ENCODE measurements at regions not wholly inside any gene's neighbourhood (a gene's known extent, or its start where the extent isn't known, plus 50 kb on each side); places are given as distances from the start of the nearest gene placed in this dataset.

- TF ChIP-seq ZNF532 (CRISPR knock-in tag; IDR thresholded peaks at IDR 0.05; ENCODE audit: borderline replicate concordance), result no peak
These were observed 298.0 kb downstream of the TRIB2 start (continued) for GRCh38 chr2:13014783-13015182.

DNA sequence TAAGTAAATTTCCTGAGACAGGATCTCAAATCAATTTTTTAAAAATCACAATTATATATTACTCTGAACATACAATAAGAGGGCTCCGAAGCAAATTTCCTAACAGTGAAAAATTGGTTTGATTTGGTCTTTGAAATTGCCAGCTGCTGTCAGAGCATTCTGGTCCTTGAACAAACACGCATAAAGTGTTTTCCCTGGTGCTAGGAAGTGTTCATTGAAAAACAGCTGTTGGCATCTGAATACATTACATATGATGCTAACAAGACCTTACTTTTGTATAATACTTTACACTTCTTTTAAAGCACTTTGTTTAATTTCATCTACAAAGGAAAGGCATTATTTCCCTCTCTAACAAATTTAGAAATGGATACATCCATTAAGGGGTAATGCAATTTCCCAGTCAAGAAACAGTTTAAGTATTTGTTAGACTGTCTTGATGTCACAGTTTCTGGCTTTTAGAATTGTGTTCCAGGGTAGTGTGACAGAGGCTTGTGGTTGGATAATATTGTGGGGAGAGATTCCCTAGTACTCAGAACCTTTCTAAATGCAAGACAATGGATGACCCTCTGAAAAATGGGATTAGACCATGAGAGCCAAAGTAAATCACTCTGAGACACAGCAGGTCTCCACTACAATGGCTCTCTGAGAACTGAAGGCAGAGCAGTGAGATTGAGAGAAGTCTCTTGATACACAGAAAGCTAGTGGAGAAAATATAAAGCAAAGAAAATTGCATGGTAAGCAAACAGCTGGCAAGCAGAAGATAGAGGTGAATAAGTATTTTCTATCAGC lies 299.0 kb downstream of the TRIB2 start:
- DNase-seq (ENCODE audit: low spot score) (no peak), ATAC-seq (no peak)
- H3K9me3 Mint-ChIP-seq, result no peaks in the 10 kb centered on the region
- TF ChIP-seq NFYB (CRISPR knock-in tag; conservative IDR thresholded peaks at IDR 0.05; ENCODE audit: low read depth) (no peak), ZNF512 (CRISPR knock-in tag; IDR thresholded peaks at IDR 0.05; ENCODE audit: borderline replicate concordance) (no peak)
- POLR2A ChIA-PET, result no interaction called here
- H3K27me3 Mint-ChIP-seq (ENCODE audit: low read depth), result no peaks in the 10 kb centered on the region
- CTCF ChIA-PET, result interaction anchor here (1.0 kb wide), 1 partner anchor 9 kb away, joined by 4 read pairs; no protein-coding TSS in a partner anchor
- no peak overlapping the region for H3K4me3 Mint-ChIP-seq
- H3K36me3 Mint-ChIP-seq, result no peaks in the 10 kb centered on the region
- H3K27ac Mint-ChIP-seq, result peak overlapping the region; percentile 57; the same call in 1 of the 2 replicates
- H3K4me1 Mint-ChIP-seq, result peaks cover 12% of the 10 kb centered on the region

GRCh38 chr2:13018490-13018889 lies 301.8 kb downstream of the TRIB2 start:
- TF ChIP-seq, protein P1, sequence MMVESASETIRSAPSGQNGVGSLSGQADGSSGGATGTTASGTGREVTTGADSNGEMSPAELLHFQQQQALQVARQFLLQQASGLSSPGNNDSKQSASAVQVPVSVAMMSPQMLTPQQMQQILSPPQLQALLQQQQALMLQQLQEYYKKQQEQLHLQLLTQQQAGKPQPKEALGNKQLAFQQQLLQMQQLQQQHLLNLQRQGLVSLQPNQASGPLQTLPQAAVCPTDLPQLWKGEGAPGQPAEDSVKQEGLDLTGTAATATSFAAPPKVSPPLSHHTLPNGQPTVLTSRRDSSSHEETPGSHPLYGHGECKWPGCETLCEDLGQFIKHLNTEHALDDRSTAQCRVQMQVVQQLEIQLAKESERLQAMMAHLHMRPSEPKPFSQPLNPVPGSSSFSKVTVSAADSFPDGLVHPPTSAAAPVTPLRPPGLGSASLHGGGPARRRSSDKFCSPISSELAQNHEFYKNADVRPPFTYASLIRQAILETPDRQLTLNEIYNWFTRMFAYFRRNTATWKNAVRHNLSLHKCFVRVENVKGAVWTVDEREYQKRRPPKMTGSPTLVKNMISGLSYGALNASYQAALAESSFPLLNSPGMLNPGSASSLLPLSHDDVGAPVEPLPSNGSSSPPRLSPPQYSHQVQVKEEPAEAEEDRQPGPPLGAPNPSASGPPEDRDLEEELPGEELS (CRISPR knock-in tag; IDR thresholded peaks at IDR 0.05), result no peak
- TF ChIP-seq ZNF396 (CRISPR knock-in tag; IDR thresholded peaks at IDR 0.05; ENCODE audit: borderline replicate concordance) (no peak), TEAD1 (CRISPR knock-in tag; IDR thresholded peaks at IDR 0.05) (no peak)
- TF ChIP-seq, protein P2, sequence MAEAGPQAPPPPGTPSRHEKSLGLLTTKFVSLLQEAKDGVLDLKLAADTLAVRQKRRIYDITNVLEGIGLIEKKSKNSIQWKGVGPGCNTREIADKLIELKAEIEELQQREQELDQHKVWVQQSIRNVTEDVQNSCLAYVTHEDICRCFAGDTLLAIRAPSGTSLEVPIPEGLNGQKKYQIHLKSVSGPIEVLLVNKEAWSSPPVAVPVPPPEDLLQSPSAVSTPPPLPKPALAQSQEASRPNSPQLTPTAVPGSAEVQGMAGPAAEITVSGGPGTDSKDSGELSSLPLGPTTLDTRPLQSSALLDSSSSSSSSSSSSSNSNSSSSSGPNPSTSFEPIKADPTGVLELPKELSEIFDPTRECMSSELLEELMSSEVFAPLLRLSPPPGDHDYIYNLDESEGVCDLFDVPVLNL (CRISPR knock-in tag; IDR thresholded peaks at IDR 0.05; ENCODE audit: borderline replicate concordance, low read depth), result no peak
- CTCF ChIA-PET, result no interaction called here
- POLR2A ChIA-PET, result no interaction called here
- no peak for DNase-seq (ENCODE audit: low spot score)
- no peak for ATAC-seq
- H3K9me3 Mint-ChIP-seq, result no peaks in the 10 kb centered on the region
- no peak overlapping the region for H3K27ac Mint-ChIP-seq
- H3K4me3 Mint-ChIP-seq, result no peak overlapping the region
- H3K4me1 Mint-ChIP-seq, result peaks cover 12% of the 10 kb centered on the region
- H3K36me3 Mint-ChIP-seq, result no peaks in the 10 kb centered on the region
- H3K27me3 Mint-ChIP-seq (ENCODE audit: low read depth), result no peaks in the 10 kb centered on the region

- CTCF ChIA-PET, result interaction anchor here (0.9 kb wide), 1 partner anchor 13 kb away, joined by 3 read pairs; no protein-coding TSS in a partner anchor
- DNase-seq (ENCODE audit: low spot score) (no peak), ATAC-seq (no peak)
- Mint-ChIP-seq H3K9me3 (no peaks in the 10 kb centered on the region), H3K27ac (no peak overlapping the region), H3K4me3 (no peak overlapping the region), H3K4me1 (peaks cover 9% of the 10 kb centered on the region), H3K27me3 (ENCODE audit: low read depth) (no peaks in the 10 kb centered on the region), H3K36me3 (no peaks in the 10 kb centered on the region)
- POLR2A ChIA-PET, result no interaction called here
- no peak for TF ChIP-seq NFE2L1 (CRISPR knock-in tag; IDR thresholded peaks at IDR 0.05)
- TF ChIP-seq ZNF317 (CRISPR knock-in tag; IDR thresholded peaks at IDR 0.05; ENCODE audit: borderline replicate concordance, low read depth), result no peak
- TF ChIP-seq ZNF423 (CRISPR knock-in tag; IDR thresholded peaks at IDR 0.05), result no peak
- no peak for TF ChIP-seq TP53 (CRISPR knock-in tag; IDR thresholded peaks at IDR 0.05)
- TF ChIP-seq, protein P3, sequence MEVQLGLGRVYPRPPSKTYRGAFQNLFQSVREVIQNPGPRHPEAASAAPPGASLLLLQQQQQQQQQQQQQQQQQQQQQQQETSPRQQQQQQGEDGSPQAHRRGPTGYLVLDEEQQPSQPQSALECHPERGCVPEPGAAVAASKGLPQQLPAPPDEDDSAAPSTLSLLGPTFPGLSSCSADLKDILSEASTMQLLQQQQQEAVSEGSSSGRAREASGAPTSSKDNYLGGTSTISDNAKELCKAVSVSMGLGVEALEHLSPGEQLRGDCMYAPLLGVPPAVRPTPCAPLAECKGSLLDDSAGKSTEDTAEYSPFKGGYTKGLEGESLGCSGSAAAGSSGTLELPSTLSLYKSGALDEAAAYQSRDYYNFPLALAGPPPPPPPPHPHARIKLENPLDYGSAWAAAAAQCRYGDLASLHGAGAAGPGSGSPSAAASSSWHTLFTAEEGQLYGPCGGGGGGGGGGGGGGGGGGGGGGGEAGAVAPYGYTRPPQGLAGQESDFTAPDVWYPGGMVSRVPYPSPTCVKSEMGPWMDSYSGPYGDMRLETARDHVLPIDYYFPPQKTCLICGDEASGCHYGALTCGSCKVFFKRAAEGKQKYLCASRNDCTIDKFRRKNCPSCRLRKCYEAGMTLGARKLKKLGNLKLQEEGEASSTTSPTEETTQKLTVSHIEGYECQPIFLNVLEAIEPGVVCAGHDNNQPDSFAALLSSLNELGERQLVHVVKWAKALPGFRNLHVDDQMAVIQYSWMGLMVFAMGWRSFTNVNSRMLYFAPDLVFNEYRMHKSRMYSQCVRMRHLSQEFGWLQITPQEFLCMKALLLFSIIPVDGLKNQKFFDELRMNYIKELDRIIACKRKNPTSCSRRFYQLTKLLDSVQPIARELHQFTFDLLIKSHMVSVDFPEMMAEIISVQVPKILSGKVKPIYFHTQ (CRISPR knock-in tag; IDR thresholded peaks at IDR 0.05), result no peak
- no peak for TF ChIP-seq NR1H2 (CRISPR knock-in tag; IDR thresholded peaks at IDR 0.05)
- no peak for TF ChIP-seq USF1 (CRISPR knock-in tag; IDR thresholded peaks at IDR 0.05)
- no peak for TF ChIP-seq CREB1 (CRISPR knock-in tag; IDR thresholded peaks at IDR 0.05)
These were observed 303.0 kb downstream of the TRIB2 start for GRCh38 chr2:13019781-13020180.

All from WTC11 (cell line).